Dendritic cell treated with granulocyte-macrophage colony-stimulating factor and Interleukin-4, amounts not matched to agents 40 ng/mL and 50 ng/mL, for 4 days (primary cell): ENCODE measurements at regions not wholly inside any gene's neighbourhood (a gene's known extent, or its start where the extent isn't known, plus 50 kb on each side); places are given as distances from the start of the nearest gene placed in this dataset.
"Not testable (repeated sequence)": the region's sequence is repeated elsewhere in the genome, so short reads cannot be mapped to it uniquely, and the experiment has no call there.

Experiments used
- H3K27ac Mint-ChIP-seq: one replicate; pipeline ENCODE4 v1.8.0; 2022; ENCODE audit warnings: mild to moderate bottlenecking, mixed read lengths
- H3K27me3 Mint-ChIP-seq: one replicate; pipeline ENCODE4 v1.8.0; 2022; ENCODE audit warnings: mild to moderate bottlenecking, mixed read lengths
- H3K36me3 Mint-ChIP-seq: one replicate; pipeline ENCODE4 v1.8.0; 2022; ENCODE audit warnings: low read depth, mixed read lengths
- H3K4me1 Mint-ChIP-seq: one replicate; pipeline ENCODE4 v1.8.0; 2022; ENCODE audit warnings: low read depth, mixed read lengths
- H3K4me3 Mint-ChIP-seq: one replicate; pipeline ENCODE4 v1.8.0; 2022; ENCODE audit warnings: mild to moderate bottlenecking, moderate library complexity, mixed read lengths
- H3K9me3 Mint-ChIP-seq: one replicate; pipeline ENCODE4 v1.8.0; 2022; ENCODE audit warnings: mixed read lengths
- intact Hi-C: fragments of 100-400 bp; cut with micrococcal nuclease; formaldehyde crosslinking; loops from one replicate; pipeline ENCODE4 v1.15.0; 2022

DNA sequence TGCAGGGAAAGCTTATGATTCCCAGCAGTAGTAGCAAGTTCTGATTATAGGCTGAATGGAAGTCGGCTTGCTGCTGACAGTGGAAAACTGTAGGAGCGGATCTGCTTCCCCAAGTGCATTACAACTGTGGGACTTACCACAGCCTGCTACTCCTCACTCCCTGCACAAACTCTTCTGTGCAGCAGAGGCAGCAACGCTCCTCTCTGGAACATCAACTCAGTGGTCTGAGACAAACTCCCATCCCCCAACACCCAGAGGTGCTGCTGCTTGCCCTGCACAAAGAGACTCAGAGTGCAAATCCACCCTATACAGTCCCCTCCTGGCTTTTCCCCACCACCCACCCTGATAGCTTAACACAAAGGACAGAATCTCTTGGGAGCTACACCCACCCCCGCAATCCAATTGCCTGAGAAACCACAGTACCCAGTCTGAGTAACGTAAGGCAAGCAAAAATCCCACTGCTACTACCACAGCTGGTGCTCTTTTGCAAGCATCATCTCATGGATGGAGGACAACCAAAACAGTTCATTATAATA is 1455.2 kb downstream of the AMY1C start:
- Mint-ChIP-seq H3K27me3 (no peaks in the 10 kb centered on the region), H3K27ac (no peak overlapping the region), H3K4me1 (no peaks in the 10 kb centered on the region), H3K36me3 (no peaks in the 10 kb centered on the region), H3K9me3 (peaks cover 38% of the 10 kb centered on the region), H3K4me3 (no peak overlapping the region)
- intact Hi-C loops = no loop called here

- peaks cover 67% of the 10 kb centered on the region for H3K9me3 Mint-ChIP-seq
- H3K27me3 Mint-ChIP-seq = no peaks in the 10 kb centered on the region
- H3K27ac Mint-ChIP-seq = no peak overlapping the region
- no peak overlapping the region for H3K4me3 Mint-ChIP-seq
- intact Hi-C loops = no loop called here
- no peaks in the 10 kb centered on the region for H3K4me1 Mint-ChIP-seq
- no peaks in the 10 kb centered on the region for H3K36me3 Mint-ChIP-seq
Observed at GRCh38 chr1:105208581-105208980, 1458.9 kb downstream of the AMY1C start.

DNA sequence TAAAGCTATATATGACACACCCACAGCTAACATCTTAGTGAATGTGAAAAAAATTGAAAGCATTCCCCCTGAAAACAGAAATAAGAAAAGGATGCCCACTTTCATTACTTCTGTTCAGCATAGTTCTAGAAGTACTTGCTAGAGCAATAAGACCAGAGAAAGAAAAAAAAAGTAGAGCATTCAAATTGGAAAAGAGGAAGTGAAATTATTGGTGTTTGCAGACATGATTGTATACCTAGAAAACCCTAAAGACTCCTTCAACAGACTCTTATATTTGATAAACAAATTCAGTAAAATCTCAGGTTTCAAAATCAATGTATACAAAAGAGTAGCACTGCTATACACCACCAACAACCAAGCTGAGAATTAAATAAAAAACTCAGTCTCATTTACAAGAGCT is 1461.0 kb downstream of the AMY1C start:
- H3K36me3 Mint-ChIP-seq = no peaks in the 10 kb centered on the region
- intact Hi-C loops = no loop called here
- no peak overlapping the region for H3K27ac Mint-ChIP-seq
- no peaks in the 10 kb centered on the region for H3K27me3 Mint-ChIP-seq
- no peak overlapping the region for H3K4me3 Mint-ChIP-seq
- no peaks in the 10 kb centered on the region for H3K4me1 Mint-ChIP-seq
- H3K9me3 Mint-ChIP-seq = peaks cover 57% of the 10 kb centered on the region

DNA sequence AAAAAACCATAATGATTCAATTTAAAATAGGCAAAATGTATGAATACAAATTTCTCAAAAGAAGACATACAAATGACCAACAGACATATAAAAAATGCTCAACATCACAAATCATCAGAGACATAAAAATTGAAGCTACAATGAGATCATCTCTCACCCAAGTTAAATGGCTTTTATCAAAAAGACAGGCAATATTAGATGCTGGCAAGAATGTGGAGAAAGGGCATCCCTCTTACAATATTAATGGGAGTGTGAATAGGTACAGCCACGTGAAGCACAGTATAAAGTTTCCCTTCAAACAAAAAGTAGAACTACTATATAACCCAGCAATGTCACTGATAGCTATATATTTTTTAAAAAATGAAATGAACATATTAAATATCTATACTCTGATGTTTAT is 1481.7 kb downstream of the AMY1C start:
- intact Hi-C loops = no loop called here
- Mint-ChIP-seq H3K36me3 (no peaks in the 10 kb centered on the region), H3K4me1 (no peaks in the 10 kb centered on the region)

DNA sequence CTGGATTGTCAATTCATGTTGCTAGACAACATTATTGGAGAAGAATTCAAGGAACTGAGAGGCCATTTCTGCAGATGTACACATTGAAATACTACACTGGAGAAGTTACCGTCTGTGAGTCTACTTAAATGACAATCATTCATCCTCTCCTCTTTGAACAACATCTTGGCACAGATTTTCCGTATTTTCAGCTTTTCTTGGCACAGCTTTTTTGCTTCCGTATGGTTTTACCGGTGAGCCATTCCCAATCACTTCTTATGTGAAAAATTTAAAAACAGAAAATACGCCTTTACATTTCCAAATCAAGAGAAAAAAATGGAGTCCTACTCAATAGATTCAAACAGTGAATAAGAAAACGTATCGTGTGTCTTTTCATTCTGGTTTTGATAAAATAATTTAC is 1493.7 kb downstream of the AMY1C start:
- H3K36me3 Mint-ChIP-seq = no peaks in the 10 kb centered on the region
- intact Hi-C loops = no loop called here

More for the DNA sequence above, 1481.7 kb downstream of the AMY1C start:
- H3K4me3 Mint-ChIP-seq = no peak overlapping the region
- no peak overlapping the region for H3K27ac Mint-ChIP-seq
- peaks cover 24% of the 10 kb centered on the region for H3K9me3 Mint-ChIP-seq
- H3K27me3 Mint-ChIP-seq = no peaks in the 10 kb centered on the region

DNA sequence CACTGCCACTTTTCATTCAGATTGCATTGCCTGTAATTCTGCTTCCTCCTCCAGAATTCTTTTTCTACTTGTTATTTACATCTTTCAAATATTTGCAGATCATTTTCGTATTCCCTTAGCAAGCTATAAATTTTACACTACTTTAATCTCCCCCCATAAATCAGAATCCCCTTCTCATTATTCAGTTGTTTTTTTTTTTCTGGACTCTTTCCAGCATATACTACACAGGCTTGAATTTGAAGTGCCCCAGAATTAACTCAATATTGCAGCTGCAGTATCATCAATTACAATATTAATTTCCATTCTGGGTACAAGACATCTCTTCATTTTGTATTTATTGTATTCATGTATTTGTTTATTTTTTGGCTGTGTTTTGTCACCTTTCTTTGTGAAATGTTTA is 1494.3 kb downstream of the AMY1C start:
- no peak overlapping the region for H3K27ac Mint-ChIP-seq
- peaks cover 14% of the 10 kb centered on the region for H3K9me3 Mint-ChIP-seq
- intact Hi-C loops = no loop called here
- no peaks in the 10 kb centered on the region for H3K27me3 Mint-ChIP-seq
- no peak overlapping the region for H3K4me3 Mint-ChIP-seq
- no peaks in the 10 kb centered on the region for H3K36me3 Mint-ChIP-seq
- H3K4me1 Mint-ChIP-seq = no peaks in the 10 kb centered on the region

More for the DNA sequence above, 1493.7 kb downstream of the AMY1C start:
- Mint-ChIP-seq H3K27ac (no peak overlapping the region), H3K27me3 (no peaks in the 10 kb centered on the region), H3K9me3 (peaks cover 10% of the 10 kb centered on the region), H3K4me1 (no peaks in the 10 kb centered on the region), H3K4me3 (no peak overlapping the region)

DNA sequence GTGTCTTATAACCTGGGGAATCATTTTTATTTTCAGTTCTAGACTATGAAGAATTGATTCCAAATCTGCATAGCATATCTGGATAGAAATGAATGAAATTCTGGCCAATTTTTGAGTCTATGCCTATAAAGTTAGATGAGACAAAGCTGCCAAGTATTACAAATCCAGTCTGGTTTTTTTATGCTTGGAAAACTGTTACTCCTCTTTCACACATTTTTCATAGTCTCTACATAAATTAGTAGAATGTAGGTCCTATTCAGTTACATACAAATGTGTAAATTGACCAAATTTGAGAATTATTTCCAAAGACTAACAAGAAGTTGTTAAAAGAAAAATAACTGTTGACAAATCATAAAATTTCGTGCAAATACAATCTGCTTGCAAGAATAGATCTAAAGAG is 1505.2 kb downstream of the AMY1C start:
- Mint-ChIP-seq H3K9me3 (peaks cover 21% of the 10 kb centered on the region), H3K36me3 (no peaks in the 10 kb centered on the region), H3K27me3 (no peaks in the 10 kb centered on the region), H3K4me3 (no peak overlapping the region), H3K4me1 (no peaks in the 10 kb centered on the region), H3K27ac (no peak overlapping the region)
- intact Hi-C loops = no loop called here

GRCh38 chr1:105260001-105260400 is 1510.3 kb downstream of the AMY1C start:
- Mint-ChIP-seq H3K4me1 (no peaks in the 10 kb centered on the region), H3K36me3 (no peaks in the 10 kb centered on the region), H3K4me3 (no peak overlapping the region), H3K27ac (no peak overlapping the region), H3K27me3 (no peaks in the 10 kb centered on the region), H3K9me3 (peaks cover 32% of the 10 kb centered on the region)
- intact Hi-C loops = no loop called here

DNA sequence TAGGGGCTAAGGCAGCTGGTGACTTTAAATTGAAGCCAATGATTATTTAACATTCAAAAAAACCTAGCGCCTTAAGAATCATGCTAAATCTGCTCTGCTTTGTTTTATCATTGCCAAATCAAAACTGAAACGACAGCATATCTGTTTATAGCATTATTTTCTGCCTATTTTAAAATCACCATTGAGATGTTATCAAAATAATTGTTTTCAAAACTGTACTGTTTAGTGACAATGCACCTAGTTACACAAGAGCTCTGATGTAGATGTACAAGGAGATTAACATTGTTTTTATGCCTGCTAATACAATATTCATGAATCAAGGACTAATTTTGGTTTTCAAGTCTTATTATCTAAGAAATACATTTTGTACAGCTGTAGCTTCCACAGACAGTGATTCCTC is 1521.3 kb downstream of the AMY1C start:
- intact Hi-C loops = no loop called here
- Mint-ChIP-seq H3K27ac (no peak overlapping the region), H3K27me3 (no peaks in the 10 kb centered on the region), H3K36me3 (no peaks in the 10 kb centered on the region), H3K9me3 (peaks cover 25% of the 10 kb centered on the region), H3K4me1 (no peaks in the 10 kb centered on the region), H3K4me3 (no peak overlapping the region)

- H3K4me1 Mint-ChIP-seq, H3K4me3 Mint-ChIP-seq: not testable (repeated sequence)
Observed at GRCh38 chr1:105272376-105272775, 1522.7 kb downstream of the AMY1C start.

DNA sequence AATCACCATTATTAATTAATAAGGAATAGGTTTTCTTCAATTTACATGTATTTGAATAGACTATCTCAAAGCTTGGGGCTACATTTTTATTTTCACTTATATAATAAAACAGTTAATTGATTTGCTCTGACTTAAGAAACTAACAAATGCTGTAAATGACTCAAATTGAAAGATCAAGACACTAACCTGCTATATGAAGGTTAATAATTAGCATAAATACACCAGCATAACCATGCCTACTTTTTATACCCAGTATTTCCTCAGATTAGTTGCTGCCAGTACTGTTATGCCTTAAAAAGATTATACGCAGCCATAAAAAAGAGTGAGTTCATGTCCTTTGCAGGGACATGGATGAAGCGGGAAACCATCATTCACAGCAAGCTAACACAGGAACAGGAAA is 1545.1 kb downstream of the AMY1C start:
- H3K36me3 Mint-ChIP-seq = no peaks in the 10 kb centered on the region
- H3K4me3 Mint-ChIP-seq = no peak overlapping the region
- intact Hi-C loops = no loop called here
- H3K27ac Mint-ChIP-seq = no peak overlapping the region
- no peaks in the 10 kb centered on the region for H3K4me1 Mint-ChIP-seq
- H3K9me3 Mint-ChIP-seq = peaks cover 11% of the 10 kb centered on the region
- H3K27me3 Mint-ChIP-seq = no peaks in the 10 kb centered on the region

More at GRCh38 chr1:105272376-105272775, 1522.7 kb downstream of the AMY1C start:
- H3K36me3 Mint-ChIP-seq, H3K27ac Mint-ChIP-seq, intact Hi-C loops, H3K27me3 Mint-ChIP-seq: not testable (repeated sequence)
- H3K9me3 Mint-ChIP-seq = peaks cover 14% of the 10 kb centered on the region

GRCh38 chr1:105310063-105310462 is 1560.4 kb downstream of the AMY1C start:
- Mint-ChIP-seq H3K27ac (no peak overlapping the region), H3K4me3 (no peak overlapping the region), H3K27me3 (no peaks in the 10 kb centered on the region), H3K4me1 (no peaks in the 10 kb centered on the region), H3K36me3 (no peaks in the 10 kb centered on the region), H3K9me3 (peaks cover 19% of the 10 kb centered on the region)
- intact Hi-C loops = no loop called here

DNA sequence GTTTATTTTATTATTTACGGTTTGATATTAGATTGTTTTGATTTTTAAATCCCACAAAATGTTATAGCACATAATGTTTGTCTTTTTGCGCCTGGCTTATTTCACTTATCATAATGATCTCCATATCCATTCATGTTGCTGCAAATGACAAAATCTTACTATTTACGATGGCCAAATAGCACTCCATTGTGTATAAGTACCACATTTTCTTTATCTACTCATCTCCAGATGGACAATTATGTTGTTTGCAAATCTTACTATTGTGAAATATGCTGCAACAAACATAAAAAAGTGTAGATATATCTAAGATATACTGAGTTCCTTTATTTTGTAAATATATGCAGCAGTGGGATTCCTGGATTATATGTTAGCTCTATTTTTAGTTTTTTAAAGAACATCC is 1568.3 kb downstream of the AMY1C start:
- intact Hi-C loops = no loop called here
- Mint-ChIP-seq H3K27ac (no peak overlapping the region), H3K4me1 (no peaks in the 10 kb centered on the region), H3K27me3 (no peaks in the 10 kb centered on the region), H3K4me3 (no peak overlapping the region), H3K9me3 (peaks cover 19% of the 10 kb centered on the region), H3K36me3 (no peaks in the 10 kb centered on the region)

DNA sequence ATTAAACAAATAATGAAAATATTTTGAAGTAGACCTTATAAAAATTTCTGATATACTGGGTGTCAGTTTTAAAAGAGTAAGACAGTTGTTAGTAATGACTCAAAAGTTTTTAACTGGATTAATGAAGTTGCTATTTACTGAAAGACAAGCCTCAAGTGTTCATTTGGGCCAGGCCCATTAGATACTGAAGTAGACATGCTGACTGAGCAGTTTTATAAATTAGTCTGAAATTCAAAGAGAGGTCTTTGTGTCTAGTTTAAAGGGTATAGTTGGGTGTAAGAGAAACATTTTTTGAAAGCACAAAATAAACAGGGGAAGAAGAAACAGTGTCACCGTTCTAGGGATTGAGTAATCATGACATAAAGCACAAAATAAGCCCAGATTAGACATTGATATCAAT is 1577.2 kb downstream of the AMY1C start:
- H3K27ac Mint-ChIP-seq = no peak overlapping the region
- intact Hi-C loops = no loop called here
- no peaks in the 10 kb centered on the region for H3K27me3 Mint-ChIP-seq
- H3K9me3 Mint-ChIP-seq = peaks cover 32% of the 10 kb centered on the region
- no peak overlapping the region for H3K4me3 Mint-ChIP-seq
- H3K36me3 Mint-ChIP-seq = no peaks in the 10 kb centered on the region
- no peaks in the 10 kb centered on the region for H3K4me1 Mint-ChIP-seq

- no peak overlapping the region for H3K27ac Mint-ChIP-seq
- no peaks in the 10 kb centered on the region for H3K4me1 Mint-ChIP-seq
- no peaks in the 10 kb centered on the region for H3K36me3 Mint-ChIP-seq
- intact Hi-C loops = no loop called here
- H3K4me3 Mint-ChIP-seq = no peak overlapping the region
- no peaks in the 10 kb centered on the region for H3K9me3 Mint-ChIP-seq
- no peaks in the 10 kb centered on the region for H3K27me3 Mint-ChIP-seq
Observed at GRCh38 chr1:105337420-105337819, 1587.7 kb downstream of the AMY1C start.
